ENCODE measurements at regions not wholly inside any gene's neighbourhood (a gene's known extent, or its start where the extent isn't known, plus 50 kb on each side); places are given as distances from the start of the nearest gene placed in this dataset.

DNA sequence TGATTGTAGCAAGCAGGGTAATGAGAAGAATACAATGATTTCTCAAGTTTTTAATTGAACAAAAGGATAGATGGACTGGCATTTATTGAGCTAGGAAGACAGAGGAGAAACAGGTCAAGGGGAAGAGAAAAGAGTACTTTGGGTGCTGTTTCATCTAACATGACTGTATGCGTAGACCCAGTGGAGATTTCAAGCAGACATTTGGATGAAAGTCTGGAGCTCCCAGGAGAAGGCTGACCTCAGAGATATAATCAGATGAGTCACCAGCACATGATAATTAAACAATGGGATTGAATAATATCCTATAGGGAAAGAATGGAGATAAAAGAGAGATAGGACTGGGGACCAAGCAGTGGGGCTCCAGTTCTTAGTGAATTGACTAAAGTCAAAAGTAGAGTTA is 194.9 kb downstream of the ARRDC4 start:
- TF ChIP-seq, protein P1, sequence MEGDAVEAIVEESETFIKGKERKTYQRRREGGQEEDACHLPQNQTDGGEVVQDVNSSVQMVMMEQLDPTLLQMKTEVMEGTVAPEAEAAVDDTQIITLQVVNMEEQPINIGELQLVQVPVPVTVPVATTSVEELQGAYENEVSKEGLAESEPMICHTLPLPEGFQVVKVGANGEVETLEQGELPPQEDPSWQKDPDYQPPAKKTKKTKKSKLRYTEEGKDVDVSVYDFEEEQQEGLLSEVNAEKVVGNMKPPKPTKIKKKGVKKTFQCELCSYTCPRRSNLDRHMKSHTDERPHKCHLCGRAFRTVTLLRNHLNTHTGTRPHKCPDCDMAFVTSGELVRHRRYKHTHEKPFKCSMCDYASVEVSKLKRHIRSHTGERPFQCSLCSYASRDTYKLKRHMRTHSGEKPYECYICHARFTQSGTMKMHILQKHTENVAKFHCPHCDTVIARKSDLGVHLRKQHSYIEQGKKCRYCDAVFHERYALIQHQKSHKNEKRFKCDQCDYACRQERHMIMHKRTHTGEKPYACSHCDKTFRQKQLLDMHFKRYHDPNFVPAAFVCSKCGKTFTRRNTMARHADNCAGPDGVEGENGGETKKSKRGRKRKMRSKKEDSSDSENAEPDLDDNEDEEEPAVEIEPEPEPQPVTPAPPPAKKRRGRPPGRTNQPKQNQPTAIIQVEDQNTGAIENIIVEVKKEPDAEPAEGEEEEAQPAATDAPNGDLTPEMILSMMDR (IDR thresholded peaks at IDR 0.05), result no peak
- TF ChIP-seq POLR2A (IDR thresholded peaks at IDR 0.05), result no peak
